Sigmoid colon (tissue), 4 donors: ENCODE measurements at regions not wholly inside any gene's neighbourhood (a gene's known extent, or its start where the extent isn't known, plus 50 kb on each side); places are given as distances from the start of the nearest gene placed in this dataset.

Source experiments
- EP300 ChIP-seq, 4 donors: sonication (generic); formaldehyde crosslinking; IDR thresholded peaks; one replicate each; pipeline ENCODE4 v1.6.1; 2017; ENCODE audit warnings: antibody characterized with exemption in 4 of 4
- POLR2AphosphoS5 ChIP-seq, 4 donors: sonication (generic); formaldehyde crosslinking; IDR thresholded peaks; one replicate each; pipeline ENCODE4 v1.6.1; 2017; ENCODE audit warnings: antibody characterized with exemption in 4 of 4
- TF ChIP-seq, protein P1 (sequence below), 4 experiments: fragments of 450-650 bp in 3 of 4; fragments of 200-600 bp in 1 of 4; IDR thresholded peaks; one replicate each; pipeline ENCODE4 v1.5.1; 2016 to 2019; ENCODE audit warnings: antibody characterized with exemption in 4 of 4, mild to moderate bottlenecking in 3 of 4, moderate library complexity in 2 of 4

DNA sequence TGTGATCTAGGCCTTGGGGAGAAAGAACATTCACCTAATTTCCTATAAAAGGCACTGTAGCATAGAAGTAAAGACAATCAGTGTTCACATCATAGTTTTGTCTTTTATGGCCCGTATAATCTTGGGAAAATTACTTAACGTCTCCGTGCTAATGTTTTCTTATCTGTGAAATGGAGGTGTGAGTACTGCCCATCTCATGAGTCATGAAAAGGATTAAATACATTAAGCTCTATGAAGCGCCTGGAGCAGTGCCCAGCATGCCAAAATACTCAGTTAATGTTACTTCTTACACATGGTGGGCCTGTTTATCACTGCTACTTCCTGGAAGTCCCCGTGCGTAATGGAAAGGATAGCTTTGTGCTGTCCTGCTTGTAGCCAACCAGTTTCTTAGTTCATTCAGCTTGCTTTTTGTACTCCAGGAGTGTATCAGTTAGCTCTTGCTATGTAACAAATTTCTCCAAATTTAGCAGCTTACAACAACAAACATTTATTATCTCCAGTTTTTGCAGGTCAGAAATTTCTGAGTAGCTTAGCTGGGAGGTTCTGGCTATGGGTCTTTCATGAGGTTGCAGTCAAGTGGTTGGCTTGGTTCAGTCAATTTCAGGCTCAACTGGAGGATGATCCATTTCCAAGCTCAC is 103.6 kb upstream of the BMP2 start:
- TF ChIP-seq EP300 (IDR thresholded peaks at IDR 0.05) (no peak), POLR2AphosphoS5 (IDR thresholded peaks at IDR 0.05) (no peak)
- TF ChIP-seq, protein P1, sequence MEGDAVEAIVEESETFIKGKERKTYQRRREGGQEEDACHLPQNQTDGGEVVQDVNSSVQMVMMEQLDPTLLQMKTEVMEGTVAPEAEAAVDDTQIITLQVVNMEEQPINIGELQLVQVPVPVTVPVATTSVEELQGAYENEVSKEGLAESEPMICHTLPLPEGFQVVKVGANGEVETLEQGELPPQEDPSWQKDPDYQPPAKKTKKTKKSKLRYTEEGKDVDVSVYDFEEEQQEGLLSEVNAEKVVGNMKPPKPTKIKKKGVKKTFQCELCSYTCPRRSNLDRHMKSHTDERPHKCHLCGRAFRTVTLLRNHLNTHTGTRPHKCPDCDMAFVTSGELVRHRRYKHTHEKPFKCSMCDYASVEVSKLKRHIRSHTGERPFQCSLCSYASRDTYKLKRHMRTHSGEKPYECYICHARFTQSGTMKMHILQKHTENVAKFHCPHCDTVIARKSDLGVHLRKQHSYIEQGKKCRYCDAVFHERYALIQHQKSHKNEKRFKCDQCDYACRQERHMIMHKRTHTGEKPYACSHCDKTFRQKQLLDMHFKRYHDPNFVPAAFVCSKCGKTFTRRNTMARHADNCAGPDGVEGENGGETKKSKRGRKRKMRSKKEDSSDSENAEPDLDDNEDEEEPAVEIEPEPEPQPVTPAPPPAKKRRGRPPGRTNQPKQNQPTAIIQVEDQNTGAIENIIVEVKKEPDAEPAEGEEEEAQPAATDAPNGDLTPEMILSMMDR (IDR thresholded peaks at IDR 0.05), result no peak
